Fibroblast of peridontal ligament (primary cell): ENCODE measurements at regions not wholly inside any gene's neighbourhood (a gene's known extent, or its start where the extent isn't known, plus 50 kb on each side); places are given as distances from the start of the nearest gene placed in this dataset.

Experiments
- DNase-seq: peaks from one replicate; pipeline ENCODE4 v3.0.0-alpha.2; 2010; ENCODE audit errors: extremely low read depth

DNA sequence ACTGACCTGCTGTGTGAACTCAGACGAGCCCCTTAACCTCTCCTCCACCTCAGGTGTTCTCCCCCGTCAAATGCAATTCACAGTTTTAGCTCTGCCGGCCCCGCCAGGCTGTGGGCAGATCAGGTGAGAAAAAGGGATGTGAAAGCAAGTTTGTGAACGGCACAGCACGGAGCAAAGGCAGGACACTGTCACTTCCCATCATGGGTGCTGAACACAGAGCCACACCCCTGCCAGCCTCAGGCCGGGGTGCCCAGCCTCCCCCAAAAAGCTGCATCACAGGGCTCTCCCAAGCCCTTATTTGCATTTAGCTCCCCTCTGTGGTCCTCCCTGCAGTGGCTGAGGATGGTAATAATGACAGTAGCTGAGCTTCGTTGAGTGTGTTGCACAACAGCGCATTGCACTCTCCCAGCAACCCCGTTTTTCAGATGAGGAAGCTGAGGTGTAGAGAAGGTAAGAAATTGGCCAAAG, 88.8 kb upstream of the TNRC6C start:
- no peak for DNase-seq

- DNase-seq: no peak
Observed at GRCh38 chr17:77872199-77872598, 86.3 kb upstream of the TNRC6C start.

- no peak for DNase-seq
Observed at GRCh38 chr17:77872714-77873499, 85.6 kb upstream of the TNRC6C start.

- DNase-seq: no peak
Observed at GRCh38 chr17:77873500-77874302, 84.8 kb upstream of the TNRC6C start.

GRCh38 chr17:77874303-77875050, 84.0 kb upstream of the TNRC6C start:
- no peak for DNase-seq

DNA sequence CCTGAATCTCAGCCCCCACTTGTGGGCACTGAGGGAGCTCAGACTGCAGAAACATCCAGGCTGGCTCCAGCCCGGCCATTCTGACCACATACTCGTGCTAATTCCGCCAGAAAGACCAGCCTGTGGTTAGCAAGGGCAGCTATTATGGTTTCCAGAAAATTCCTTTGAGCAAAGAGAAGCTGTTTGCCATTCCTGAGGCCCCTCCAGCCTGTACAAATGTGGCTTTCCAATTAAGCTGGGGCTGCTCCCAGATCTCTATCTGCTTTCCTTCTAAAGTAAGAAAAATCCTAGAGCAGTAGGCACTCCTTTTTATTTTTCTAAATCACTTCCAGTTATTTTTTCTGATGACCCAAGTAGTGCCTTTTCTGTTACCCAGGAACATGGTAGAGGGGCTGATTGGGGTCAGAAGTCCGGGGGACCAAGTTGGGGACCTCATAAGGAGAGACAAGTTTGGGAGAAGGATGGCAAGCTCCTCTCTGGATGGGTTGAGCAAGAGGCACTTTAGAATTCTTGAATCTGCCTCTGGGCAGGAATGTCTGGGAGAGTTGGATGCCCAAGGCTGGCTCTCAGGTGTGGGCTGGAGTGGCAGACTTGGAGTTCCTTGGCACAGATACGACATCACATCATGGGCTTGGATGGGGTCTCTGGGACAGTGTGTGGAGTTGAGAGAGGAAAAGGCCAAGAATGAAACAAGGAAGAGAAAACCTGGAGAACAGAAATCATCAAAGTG, 83.3 kb upstream of the TNRC6C start:
- DNase-seq: peak; percentile 83

GRCh38 chr17:77875881-77876509, 82.5 kb upstream of the TNRC6C start:
- DNase-seq: no peak

DNA sequence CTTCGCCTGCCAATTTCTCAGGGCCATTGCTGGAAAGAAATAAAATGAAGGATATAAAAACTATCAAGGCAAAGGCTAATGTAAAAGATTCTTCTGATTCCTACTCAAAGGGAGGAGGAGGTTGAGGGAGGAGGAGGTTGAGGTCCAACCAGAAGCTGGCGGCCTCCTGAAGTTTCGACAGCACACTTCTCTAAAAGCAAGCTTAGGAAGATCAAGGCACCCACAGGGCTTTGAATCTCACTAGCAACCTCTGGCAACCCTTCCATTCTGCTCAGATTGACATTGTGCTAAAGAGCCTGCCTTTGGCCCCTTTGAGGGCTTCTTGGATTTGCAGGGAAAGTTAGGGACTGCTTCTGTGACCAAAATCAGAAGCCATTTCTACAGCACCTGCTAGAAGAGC, 81.5 kb upstream of the TNRC6C start:
- no peak for DNase-seq

DNA sequence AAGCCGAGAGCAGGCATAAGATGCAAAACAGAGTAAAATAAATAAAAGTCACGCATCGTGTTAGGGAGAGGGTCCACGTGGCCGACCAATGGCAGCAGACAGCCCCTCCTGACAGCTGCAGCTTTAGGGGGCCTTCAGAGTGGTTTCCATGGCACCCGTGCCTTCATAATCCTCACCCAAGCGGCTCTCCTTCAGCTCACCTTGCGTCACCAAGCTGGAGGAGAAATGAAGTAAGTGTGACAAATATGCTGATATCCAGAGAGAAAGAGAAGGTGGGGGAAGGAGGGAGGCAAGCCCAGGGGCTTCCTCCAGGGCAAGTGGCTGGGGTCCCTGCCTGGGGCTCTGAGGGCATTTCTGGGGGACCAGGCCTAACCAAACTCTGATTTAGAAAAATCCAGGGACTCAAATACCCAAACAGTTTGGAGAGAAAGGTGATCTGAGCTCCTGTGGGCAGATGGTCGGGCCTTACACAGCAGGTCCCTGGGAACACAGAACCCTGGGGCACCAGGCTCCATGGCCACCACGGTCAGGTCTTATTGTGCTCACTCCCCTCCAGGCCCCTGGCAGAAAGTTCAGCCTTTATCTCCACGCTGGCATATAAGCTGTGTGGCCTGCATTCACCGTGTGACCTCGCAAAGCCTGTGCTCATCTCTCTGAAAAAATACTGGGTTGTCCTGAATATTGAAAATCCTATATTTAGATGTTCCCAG, 80.7 kb upstream of the TNRC6C start:
- DNase-seq: no peak

GRCh38 chr17:77879226-77879895, 79.1 kb upstream of the TNRC6C start:
- no peak for DNase-seq

GRCh38 chr17:77879896-77880280, 78.6 kb upstream of the TNRC6C start:
- DNase-seq: no peak

DNA sequence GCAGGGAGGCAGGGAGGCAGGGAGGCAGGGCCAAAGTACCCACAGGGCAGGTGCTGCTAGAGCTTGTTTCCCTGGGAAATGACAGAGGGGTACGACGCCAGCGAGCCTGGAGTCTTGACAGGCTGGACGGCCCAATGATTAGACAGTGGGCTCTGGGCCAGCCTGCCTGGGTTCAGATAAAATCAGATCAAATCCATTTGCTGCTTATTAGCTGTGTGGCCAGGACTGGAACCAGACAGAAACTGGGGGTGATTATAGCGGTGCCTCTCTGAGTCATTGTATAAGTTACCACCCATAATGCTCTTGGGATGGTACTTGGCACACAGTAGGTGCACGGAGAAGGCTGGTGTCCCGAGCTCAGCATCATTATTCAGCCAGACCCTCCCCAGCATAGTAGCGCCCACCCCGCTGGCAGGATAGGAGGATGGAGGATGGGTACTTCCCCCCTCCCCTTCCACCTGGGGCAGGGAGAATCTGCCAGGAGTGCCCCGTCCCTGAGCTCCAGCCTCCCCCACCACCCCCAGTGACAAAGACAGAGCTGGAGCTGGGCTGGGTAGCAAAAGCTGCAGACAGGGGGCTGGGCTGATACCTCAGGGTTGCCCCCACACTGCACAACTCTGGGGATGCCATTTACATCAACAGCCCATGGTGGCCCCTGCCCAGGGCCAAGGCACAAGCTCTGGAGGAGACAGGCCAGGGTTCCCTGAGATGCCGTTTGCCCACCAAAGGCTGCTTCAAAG, 77.6 kb upstream of the TNRC6C start:
- no peak for DNase-seq

DNA sequence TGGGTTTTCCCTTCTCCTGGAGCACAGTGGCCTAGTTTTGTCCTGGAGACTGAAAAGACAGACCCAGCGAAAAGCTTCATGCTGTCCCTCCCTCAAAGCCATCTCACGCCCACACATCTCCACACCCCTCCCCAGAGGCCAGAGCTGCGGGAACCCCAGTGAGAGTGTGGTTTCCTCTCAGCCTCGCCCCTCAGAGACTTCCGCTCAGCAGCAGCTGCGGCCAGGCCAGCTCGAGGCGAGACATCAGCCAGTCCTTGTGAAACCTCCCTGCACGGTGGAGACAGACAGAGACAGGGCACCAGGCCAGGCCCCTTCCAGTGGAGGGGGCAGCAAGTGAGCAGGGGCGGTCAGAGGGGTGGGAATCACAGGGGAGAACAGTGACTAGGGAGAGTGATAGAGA, 77.0 kb upstream of the TNRC6C start:
- peak; percentile 53 for DNase-seq

DNA sequence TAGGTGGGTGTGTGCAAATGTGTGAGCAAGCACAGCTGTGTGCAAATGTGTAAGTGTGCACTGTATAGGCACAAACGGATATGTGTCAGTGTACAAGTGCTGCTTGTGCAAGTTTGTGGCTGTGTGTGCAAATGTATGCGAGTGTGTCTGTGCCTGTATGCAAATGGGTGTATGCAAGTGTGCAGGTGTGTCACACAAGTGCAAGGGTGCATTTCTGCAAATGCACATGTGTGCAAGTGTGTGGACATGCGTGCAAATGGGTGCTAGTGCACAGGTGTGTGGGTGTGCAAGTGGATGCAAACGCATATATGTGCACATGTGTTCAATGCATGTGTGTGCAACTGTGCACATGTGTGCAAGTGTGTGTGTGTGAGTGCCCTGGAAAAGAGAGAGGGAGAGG, 76.5 kb upstream of the TNRC6C start:
- DNase-seq: no peak

DNA sequence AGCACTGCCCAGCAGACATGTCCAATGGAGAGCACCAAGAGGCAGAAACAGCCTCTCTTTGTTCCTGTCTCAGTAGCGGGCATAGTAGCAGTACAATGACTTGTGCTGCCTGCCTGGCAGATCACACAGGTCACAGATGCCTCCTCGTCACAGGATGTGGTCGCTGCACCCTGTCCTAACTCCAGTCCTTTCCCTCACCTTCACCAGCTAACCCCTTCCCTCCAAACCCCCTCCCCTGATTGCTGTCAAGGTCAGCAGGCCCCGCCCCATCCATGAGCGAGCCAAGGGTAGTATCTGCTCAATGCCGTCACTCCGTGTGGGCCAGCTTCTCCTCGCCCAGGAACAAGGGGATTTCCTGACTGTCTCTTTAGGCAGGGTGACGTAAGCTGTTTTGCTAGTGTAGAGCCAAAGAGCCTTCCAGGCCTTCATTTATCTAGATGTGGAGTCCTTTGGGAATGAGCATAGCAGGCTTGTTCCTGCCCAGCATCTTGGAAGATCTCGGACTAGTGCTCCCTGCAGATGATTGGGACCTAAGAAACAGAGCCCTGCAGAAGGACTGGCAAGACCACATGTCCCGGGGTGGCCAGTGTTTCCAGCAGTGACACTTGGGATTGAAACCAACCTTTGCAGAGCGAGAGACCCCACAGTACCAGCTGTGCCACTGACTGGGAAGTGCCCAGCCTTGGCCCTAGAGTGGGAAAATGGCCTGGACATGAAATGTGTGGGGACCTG, 75.9 kb upstream of the TNRC6C start:
- DNase-seq: peak; percentile 62

DNA sequence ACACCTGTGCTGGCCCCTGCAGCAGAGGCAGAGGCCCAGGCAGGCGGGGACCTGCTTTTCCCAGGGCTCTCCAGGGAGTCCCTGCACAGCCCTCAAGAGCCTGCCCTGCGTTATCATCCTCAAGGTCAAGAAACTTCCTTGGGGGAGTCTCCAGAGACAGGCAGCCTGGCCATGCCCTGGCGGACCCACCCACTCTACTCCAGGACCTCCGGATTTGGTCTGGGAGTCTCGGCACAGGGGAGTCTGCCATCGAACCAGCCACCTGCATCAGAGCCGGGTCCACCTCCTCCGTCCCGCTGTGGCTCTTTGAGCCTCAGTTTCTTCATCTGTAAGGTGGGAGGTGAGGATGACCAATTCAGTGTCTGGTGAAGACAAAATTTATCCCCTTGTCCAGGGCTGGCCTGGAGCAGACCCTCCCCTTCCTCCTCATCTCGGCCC, 75.3 kb upstream of the TNRC6C start:
- DNase-seq: no peak

- no peak for DNase-seq
Observed at GRCh38 chr17:77884019-77884418, 74.5 kb upstream of the TNRC6C start.

DNA sequence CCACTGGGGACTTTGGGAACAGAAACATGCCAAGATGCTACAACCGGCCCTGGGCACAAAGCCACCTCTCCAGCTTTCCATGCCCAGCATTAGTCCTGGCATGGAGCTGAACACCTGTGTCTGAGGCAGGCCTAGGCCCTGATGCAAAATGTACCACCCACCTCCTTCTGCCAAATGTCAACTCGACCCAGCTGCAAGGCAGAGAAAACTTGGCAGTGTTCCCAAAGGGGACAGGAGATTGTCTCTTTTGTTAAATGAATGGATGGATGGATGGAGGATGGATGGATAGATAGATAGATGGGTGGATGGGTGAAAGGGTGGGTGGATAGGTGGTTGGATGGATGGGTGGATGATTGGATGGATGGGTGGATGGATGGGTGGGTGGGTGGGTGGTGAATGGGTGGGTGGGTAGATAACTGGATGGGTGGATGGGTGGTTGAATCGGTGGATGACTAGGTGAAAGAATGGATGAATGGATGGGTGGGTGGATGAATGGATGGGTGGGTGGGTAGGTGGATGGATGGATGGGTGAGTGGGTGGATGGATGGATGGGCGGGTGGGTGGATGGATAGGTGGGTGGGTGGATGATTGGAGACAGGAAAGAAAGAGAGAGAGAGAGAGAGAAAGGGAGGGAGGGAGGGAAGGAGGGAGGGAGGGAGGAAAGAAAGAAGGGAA, 73.4 kb upstream of the TNRC6C start:
- no peak for DNase-seq
